CD4-positive, alpha-beta T cell (primary cell): ENCODE measurements at regions not wholly inside any gene's neighbourhood (a gene's known extent, or its start where the extent isn't known, plus 50 kb on each side); places are given as distances from the start of the nearest gene placed in this dataset.

Source experiments
- ATAC-seq: fragments of 200-7000 bp; cut with Tn5 transposase; one replicate; pipeline ENCODE4 v1.10.0; 2022; ENCODE audit warnings: mild to moderate bottlenecking; ENCODE audit not compliant: poor library complexity
- CTCF ChIA-PET: fragments of 350-600 bp; sonication (Branson Sonifier 250); formaldehyde crosslinking; loops from one replicate; lab custom pipeline; 2021; ENCODE audit warnings: antibody characterized with exemption, inconsistent platforms; lab: Charles Lee
- POLR2A ChIA-PET: fragments of 350-600 bp; sonication (Branson Sonifier 250); formaldehyde crosslinking; loops from one replicate; lab custom pipeline; 2021; ENCODE audit warnings: antibody characterized with exemption, inconsistent platforms; lab: Charles Lee
- DNase-seq, 14 experiments: peaks; one replicate each; pipeline ENCODE4 v3.0.0-alpha.2; 2013 to 2020; ENCODE audit warnings: mixed read lengths in 2 of 14
- H3K27ac ChIP-seq, 2 donors: one replicate each; pipeline versions ENCODE4 v1.5.1 to v1.7.0; 2013; ENCODE audit warnings: low read length in 2 of 2, low read depth in 1 of 2, mild to moderate bottlenecking in 1 of 2
- H3K27me3 ChIP-seq, 2 experiments: 1 replicate in 1 of 2; 2 replicates in 1 of 2; pipeline versions ENCODE4 v1.6.1 to v1.7.0; 2013; ENCODE audit warnings: low read length in 2 of 2, control low read depth in 1 of 2, mild to moderate bottlenecking in 1 of 2, moderate library complexity in 1 of 2; ENCODE audit not compliant: insufficient read depth in 2 of 2, control insufficient read depth in 1 of 2
- H3K36me3 ChIP-seq: one replicate; pipeline ENCODE4 v1.6.1; 2013; ENCODE audit warnings: low read length, control low read depth; ENCODE audit not compliant: insufficient read depth
- H3K4me1 ChIP-seq: one replicate; pipeline ENCODE4 v1.6.1; 2013; ENCODE audit warnings: low read length, control low read depth; ENCODE audit not compliant: insufficient read depth
- H3K4me3 ChIP-seq: one replicate; pipeline ENCODE4 v1.5.1; 2013; ENCODE audit warnings: mild to moderate bottlenecking, low read length, moderate library complexity
- H3K9me3 ChIP-seq, 2 experiments: 1 replicate in 1 of 2; 2 replicates in 1 of 2; pipeline versions ENCODE4 v1.6.1 to v1.7.0; 2013; ENCODE audit warnings: low read length in 2 of 2, mild to moderate bottlenecking in 2 of 2, control low read depth in 1 of 2, moderate library complexity in 1 of 2; ENCODE audit not compliant: control insufficient read depth in 1 of 2, insufficient read depth in 1 of 2
- H3K27ac Mint-ChIP-seq: one replicate; pipeline ENCODE4 v1.8.0; 2020; ENCODE audit warnings: mixed read lengths
- H3K27me3 Mint-ChIP-seq: one replicate; pipeline ENCODE4 v1.8.0; 2021; ENCODE audit warnings: mixed read lengths
- H3K36me3 Mint-ChIP-seq: one replicate; pipeline ENCODE4 v1.8.0; 2021; ENCODE audit warnings: low read depth, mixed read lengths
- H3K4me1 Mint-ChIP-seq: one replicate; pipeline ENCODE4 v1.8.0; 2021; ENCODE audit warnings: low read depth, mixed read lengths
- H3K4me3 Mint-ChIP-seq: one replicate; pipeline ENCODE4 v1.8.0; 2020; ENCODE audit warnings: mild to moderate bottlenecking, mixed read lengths
- H3K9me3 Mint-ChIP-seq: one replicate; pipeline ENCODE4 v1.8.0; 2020; ENCODE audit warnings: mixed read lengths
- intact Hi-C, 2 experiments: fragments of 100-400 bp; cut with DNase I in 1 of 2; cut with micrococcal nuclease in 1 of 2; formaldehyde crosslinking; loops; one replicate each; pipeline versions ENCODE4 v1.15.1 to v1.9.0; 2023 to 2025; cut with DNase I, micrococcal nuclease
- TF ChIP-seq, protein P1 (sequence below): fragments of 200-600 bp; IDR thresholded peaks from one replicate; pipeline ENCODE4 v1.8.0; 2022; ENCODE audit warnings: antibody characterized with exemption, mild to moderate bottlenecking

DNA sequence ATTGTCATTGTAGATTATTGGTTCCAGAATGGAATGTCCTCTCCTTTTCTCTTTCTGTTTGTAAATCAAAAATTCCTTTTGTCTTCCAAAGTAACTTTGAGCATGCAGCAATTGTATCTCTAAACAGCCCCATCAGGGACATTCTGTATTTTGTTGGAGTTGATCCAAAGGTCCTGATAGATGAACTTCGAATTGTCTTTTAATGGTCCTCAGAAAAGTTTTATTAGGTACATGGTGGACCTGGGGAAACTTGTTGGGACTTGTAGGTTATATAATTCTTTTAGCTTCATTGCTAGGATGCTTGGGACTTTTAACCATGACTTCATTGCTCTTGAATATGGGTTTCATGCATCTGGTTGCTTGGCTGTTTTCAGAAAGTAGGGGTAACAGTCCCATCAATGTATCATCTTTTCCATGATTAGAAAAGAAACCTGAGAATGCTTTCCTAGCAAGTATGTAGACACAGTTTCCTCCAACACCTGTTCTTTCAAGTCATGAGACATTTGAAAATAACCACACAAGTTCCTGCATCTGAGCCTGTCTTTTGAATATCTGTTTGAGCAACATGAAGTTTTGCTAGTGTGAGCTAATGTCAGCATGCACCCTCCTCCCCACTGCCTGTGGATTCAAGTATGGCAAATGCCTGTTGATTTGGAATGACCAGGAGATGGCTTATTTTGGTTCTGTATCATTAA, 413.1 kb downstream of the KCNRG start:
- Mint-ChIP-seq H3K27ac (no peak overlapping the region), H3K27me3 (no peaks in the 10 kb centered on the region), H3K4me3 (no peak overlapping the region), H3K36me3 (no peaks in the 10 kb centered on the region), H3K9me3 (no peaks in the 10 kb centered on the region), H3K4me1 (peaks cover 9% of the 10 kb centered on the region)
- ChIA-PET CTCF (no interaction called here), POLR2A (interaction anchor here (0.5 kb wide), 1 partner anchor 17 kb away, joined by 4 read pairs; no protein-coding TSS in a partner anchor)
- no peaks in the 10 kb centered on the region for H3K27me3 ChIP-seq
- H3K4me3 ChIP-seq, result no peak overlapping the region
- ATAC-seq (no peak), DNase-seq (no peak)
- intact Hi-C loops, result no loop called here
- TF ChIP-seq, protein P1, sequence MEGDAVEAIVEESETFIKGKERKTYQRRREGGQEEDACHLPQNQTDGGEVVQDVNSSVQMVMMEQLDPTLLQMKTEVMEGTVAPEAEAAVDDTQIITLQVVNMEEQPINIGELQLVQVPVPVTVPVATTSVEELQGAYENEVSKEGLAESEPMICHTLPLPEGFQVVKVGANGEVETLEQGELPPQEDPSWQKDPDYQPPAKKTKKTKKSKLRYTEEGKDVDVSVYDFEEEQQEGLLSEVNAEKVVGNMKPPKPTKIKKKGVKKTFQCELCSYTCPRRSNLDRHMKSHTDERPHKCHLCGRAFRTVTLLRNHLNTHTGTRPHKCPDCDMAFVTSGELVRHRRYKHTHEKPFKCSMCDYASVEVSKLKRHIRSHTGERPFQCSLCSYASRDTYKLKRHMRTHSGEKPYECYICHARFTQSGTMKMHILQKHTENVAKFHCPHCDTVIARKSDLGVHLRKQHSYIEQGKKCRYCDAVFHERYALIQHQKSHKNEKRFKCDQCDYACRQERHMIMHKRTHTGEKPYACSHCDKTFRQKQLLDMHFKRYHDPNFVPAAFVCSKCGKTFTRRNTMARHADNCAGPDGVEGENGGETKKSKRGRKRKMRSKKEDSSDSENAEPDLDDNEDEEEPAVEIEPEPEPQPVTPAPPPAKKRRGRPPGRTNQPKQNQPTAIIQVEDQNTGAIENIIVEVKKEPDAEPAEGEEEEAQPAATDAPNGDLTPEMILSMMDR, result no peak
- no peak overlapping the region for H3K27ac ChIP-seq
- H3K4me1 ChIP-seq, result peaks cover 3% of the 10 kb centered on the region
- H3K36me3 ChIP-seq, result no peaks in the 10 kb centered on the region
- no peaks in the 10 kb centered on the region for H3K9me3 ChIP-seq

DNA sequence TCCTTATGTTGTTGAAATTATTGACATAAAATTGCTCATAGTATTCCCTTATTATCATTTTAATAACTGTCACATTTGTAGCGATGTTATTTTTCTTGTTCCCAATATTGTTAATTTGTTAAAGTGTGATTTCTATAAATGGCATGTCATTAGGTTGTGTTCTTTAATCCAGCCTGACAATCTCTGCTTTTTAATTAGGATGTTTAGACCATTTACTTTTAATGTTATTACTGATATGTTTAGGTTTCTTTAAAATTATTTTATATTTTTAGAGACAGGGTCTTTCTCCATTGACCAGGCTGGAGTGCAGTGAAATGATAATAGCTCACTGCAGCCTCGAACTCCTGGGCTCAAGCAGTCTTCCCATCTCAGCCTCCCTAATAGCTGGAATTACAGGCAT, 408.5 kb downstream of the DLEU7 start:
- H3K9me3 ChIP-seq, result no peaks in the 10 kb centered on the region
- Mint-ChIP-seq H3K4me3 (no peak overlapping the region), H3K36me3 (no peaks in the 10 kb centered on the region), H3K9me3 (no peaks in the 10 kb centered on the region), H3K27me3 (no peaks in the 10 kb centered on the region), H3K27ac (no peak overlapping the region), H3K4me1 (no peaks in the 10 kb centered on the region)
- H3K4me3 ChIP-seq, result no peak overlapping the region
- no peaks in the 10 kb centered on the region for H3K27me3 ChIP-seq
- no peaks in the 10 kb centered on the region for H3K4me1 ChIP-seq
- H3K36me3 ChIP-seq, result no peaks in the 10 kb centered on the region
- ATAC-seq, result no peak
- DNase-seq, result no peak
- ChIA-PET CTCF (no interaction called here), POLR2A (no interaction called here)
- TF ChIP-seq, protein P1, result no peak
- intact Hi-C loops, result no loop called here
- no peak overlapping the region for H3K27ac ChIP-seq

DNA sequence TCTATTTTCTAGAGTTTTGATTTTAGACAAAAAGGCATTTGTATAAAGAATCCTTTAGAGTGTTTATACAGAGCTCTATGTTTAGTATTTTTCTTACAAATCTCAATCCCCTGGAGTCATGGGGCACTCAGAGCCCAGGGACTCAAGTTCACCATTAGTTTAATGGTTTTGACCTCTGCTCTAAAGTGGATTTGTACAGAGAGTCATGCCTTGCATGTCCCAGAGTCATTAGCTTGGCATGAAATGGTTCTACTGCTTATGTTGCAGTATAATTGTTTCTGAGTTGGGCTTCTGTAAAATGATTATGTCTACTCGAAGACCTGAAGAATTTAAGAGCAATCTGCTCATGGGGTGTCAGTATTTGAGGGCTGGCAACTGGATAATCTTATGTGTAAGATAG, 406.2 kb downstream of the DLEU7 start:
- DNase-seq (no peak), ATAC-seq (no peak)
- ChIA-PET CTCF (interaction anchor here (1.3 kb wide), 1 partner anchor 10 kb away, joined by 3 read pairs; no protein-coding TSS in a partner anchor), POLR2A (no interaction called here)
- no peaks in the 10 kb centered on the region for H3K36me3 Mint-ChIP-seq
- H3K9me3 Mint-ChIP-seq, result no peaks in the 10 kb centered on the region
- H3K27ac Mint-ChIP-seq, result no peak overlapping the region
- no peaks in the 10 kb centered on the region for H3K4me1 ChIP-seq
- H3K9me3 ChIP-seq, result no peaks in the 10 kb centered on the region
- H3K4me3 Mint-ChIP-seq, result no peak overlapping the region
- no peaks in the 10 kb centered on the region for H3K36me3 ChIP-seq
- H3K27me3 ChIP-seq, result no peaks in the 10 kb centered on the region
- intact Hi-C loops, result no loop called here
- H3K27me3 Mint-ChIP-seq, result no peaks in the 10 kb centered on the region
- H3K4me1 Mint-ChIP-seq, result no peaks in the 10 kb centered on the region
- TF ChIP-seq, protein P1, result no peak
- no peak overlapping the region for H3K4me3 ChIP-seq
- no peak overlapping the region for H3K27ac ChIP-seq
